GM21529 (cell line): ENCODE measurements at regions not wholly inside any gene's neighbourhood (a gene's known extent, or its start where the extent isn't known, plus 50 kb on each side); places are given as distances from the start of the nearest gene placed in this dataset.

Source experiments
- ATAC-seq: cut with Tn5 transposase; IDR thresholded peaks from one replicate; pipeline ENCODE4 v1.9.1; 2021; ENCODE audit not compliant: unreplicated experiment

- ATAC-seq, result no peak
These were observed 513.5 kb upstream of the TUSC1 start for GRCh38 chr9:26191711-26192110.

- no peak for ATAC-seq
These were observed 503.6 kb upstream of the TUSC1 start for GRCh38 chr9:26181836-26182235.

- no peak for ATAC-seq
These were observed 498.4 kb upstream of the TUSC1 start for GRCh38 chr9:26176628-26177027.

GRCh38 chr9:26175264-26175663, 497.0 kb upstream of the TUSC1 start:
- no peak for ATAC-seq

GRCh38 chr9:26172301-26172700, 494.1 kb upstream of the TUSC1 start:
- ATAC-seq, result no peak

- no peak for ATAC-seq
These were observed 493.4 kb upstream of the TUSC1 start for GRCh38 chr9:26171691-26172090.

- ATAC-seq, result no peak
These were observed 491.9 kb upstream of the TUSC1 start for GRCh38 chr9:26170190-26170589.

GRCh38 chr9:26169708-26170107, 491.5 kb upstream of the TUSC1 start:
- no peak for ATAC-seq

- no peak for ATAC-seq
These were observed 488.3 kb upstream of the TUSC1 start for GRCh38 chr9:26166537-26166936.

GRCh38 chr9:26165426-26165825, 487.2 kb upstream of the TUSC1 start:
- ATAC-seq, result no peak

GRCh38 chr9:26163931-26164330, 485.7 kb upstream of the TUSC1 start:
- no peak for ATAC-seq

- ATAC-seq, result no peak
These were observed 481.5 kb upstream of the TUSC1 start for GRCh38 chr9:26159575-26160392.

- no peak for ATAC-seq
These were observed 480.4 kb upstream of the TUSC1 start for GRCh38 chr9:26158631-26159150.

- ATAC-seq, result no peak
These were observed 479.2 kb upstream of the TUSC1 start for GRCh38 chr9:26157411-26157810.

- no peak for ATAC-seq
These were observed 474.1 kb upstream of the TUSC1 start for GRCh38 chr9:26152350-26152749.

- no peak for ATAC-seq
These were observed 469.9 kb upstream of the TUSC1 start for GRCh38 chr9:26148128-26148527.

GRCh38 chr9:26145938-26146337, 467.7 kb upstream of the TUSC1 start:
- ATAC-seq, result no peak

GRCh38 chr9:26142631-26143030, 464.4 kb upstream of the TUSC1 start:
- no peak for ATAC-seq

- no peak for ATAC-seq
These were observed 464.0 kb upstream of the TUSC1 start for GRCh38 chr9:26142201-26142600.

- ATAC-seq, result no peak
These were observed 455.3 kb upstream of the TUSC1 start for GRCh38 chr9:26133537-26133936.

GRCh38 chr9:26132746-26133312, 454.6 kb upstream of the TUSC1 start:
- no peak for ATAC-seq

GRCh38 chr9:26131886-26132285, 453.6 kb upstream of the TUSC1 start:
- no peak for ATAC-seq

- no peak for ATAC-seq
These were observed 451.0 kb upstream of the TUSC1 start for GRCh38 chr9:26129217-26129616.
